Caco-2 (cell line): ENCODE measurements at regions not wholly inside any gene's neighbourhood (a gene's known extent, or its start where the extent isn't known, plus 50 kb on each side); places are given as distances from the start of the nearest gene placed in this dataset.

Source experiments
- BruUV-seq: library from RNA; stranded (reverse); fragments of 400-500 nt; replicated peaks from 2 replicates; lab custom pipeline; 2021; lab: Mats Ljungman, UMichigan
- CTCF ChIA-PET: fragments of 300-600 bp; sonication (Branson Sonifier 250); formaldehyde crosslinking; loops from one replicate; lab custom pipeline; 2022; ENCODE audit warnings: antibody characterized with exemption; lab: Charles Lee
- POLR2A ChIA-PET: fragments of 300-600 bp; sonication (Branson Sonifier 250); formaldehyde crosslinking; loops from one replicate; lab custom pipeline; 2022; ENCODE audit warnings: antibody characterized with exemption; lab: Charles Lee
- DNase-seq, 2 experiments: peaks; one replicate each; pipeline versions ENCODE4 v3.0.0 to v3.0.0-alpha.2; 2020 to 2022
- H3K27me3 ChIP-seq: replicated peaks from 2 replicates; pipeline ENCODE4 v1.6.0; 2011; ENCODE audit warnings: low read length; ENCODE audit not compliant: control insufficient read depth, insufficient read depth
- H3K36me3 ChIP-seq: 2 replicates; pipeline ENCODE4 v1.5.1; 2011; ENCODE audit warnings: low read length; ENCODE audit not compliant: control insufficient read depth, insufficient read depth
- H3K4me1 ChIP-seq: fragments of 250-450 bp; sonication (Bioruptor Pico); 2 replicates; pipeline ENCODE4 v1.5.1; 2020; ENCODE audit warnings: mild to moderate bottlenecking
- H3K4me3 ChIP-seq: 2 replicates; pipeline ENCODE4 v1.5.1; 2011; ENCODE audit warnings: low read depth, mild to moderate bottlenecking, control low read depth, low read length
- H3K9me3 ChIP-seq: fragments of 250-450 bp; sonication (Bioruptor Pico); 2 replicates; pipeline ENCODE4 v1.5.1; 2020; ENCODE audit warnings: mild to moderate bottlenecking, moderate library complexity
- H3K27ac Mint-ChIP-seq: one replicate; pipeline ENCODE4 v1.8.0; 2022; ENCODE audit warnings: mixed read lengths; ENCODE audit not compliant: unreplicated experiment
- H3K27me3 Mint-ChIP-seq: one replicate; pipeline ENCODE4 v1.8.0; 2022; ENCODE audit warnings: mixed read lengths; ENCODE audit not compliant: insufficient read depth, unreplicated experiment
- H3K36me3 Mint-ChIP-seq: one replicate; pipeline ENCODE4 v1.8.0; 2022; ENCODE audit warnings: mild to moderate bottlenecking, mixed read lengths; ENCODE audit not compliant: insufficient read depth, unreplicated experiment
- H3K4me1 Mint-ChIP-seq: one replicate; pipeline ENCODE4 v1.8.0; 2022; ENCODE audit warnings: low read depth, mixed read lengths; ENCODE audit not compliant: unreplicated experiment
- H3K4me3 Mint-ChIP-seq: one replicate; pipeline ENCODE4 v1.8.0; 2022; ENCODE audit warnings: mild to moderate bottlenecking, moderate library complexity, mixed read lengths; ENCODE audit not compliant: unreplicated experiment
- H3K9me3 Mint-ChIP-seq: one replicate; pipeline ENCODE4 v1.8.0; 2022; ENCODE audit warnings: mixed read lengths; ENCODE audit not compliant: unreplicated experiment
- CTCF ChIP-seq, 2 experiments: fragments of 200-600 bp in 1 of 2; IDR thresholded peaks; 1 replicate in 1 of 2; 2 replicates in 1 of 2; pipeline versions ENCODE4 v1.5.1 to v1.8.0; 2011 to 2022; ENCODE audit warnings: antibody characterized with exemption in 1 of 2, control low read depth in 1 of 2, inconsistent platforms in 1 of 2, low read depth in 1 of 2, low read length in 1 of 2, mild to moderate bottlenecking in 1 of 2, moderate library complexity in 1 of 2; ENCODE audit not compliant: insufficient read depth in 1 of 2, severe bottlenecking in 1 of 2, unreplicated experiment in 1 of 2
- intact Hi-C: fragments of 100-400 bp; cut with micrococcal nuclease; formaldehyde crosslinking; loops from one replicate; pipeline ENCODE4 v1.10.0; 2022; ENCODE audit not compliant: unreplicated experiment

GRCh38 chr4:161256172-161256571, 907.6 kb downstream of the FSTL5 start:
- H3K4me1 ChIP-seq, result no peaks in the 10 kb centered on the region
- Mint-ChIP-seq H3K27me3 (no peaks in the 10 kb centered on the region), H3K9me3 (no peaks in the 10 kb centered on the region), H3K4me1 (no peaks in the 10 kb centered on the region), H3K36me3 (no peaks in the 10 kb centered on the region), H3K4me3 (no peak overlapping the region), H3K27ac (no peak overlapping the region)
- H3K9me3 ChIP-seq, result no peaks in the 10 kb centered on the region; the same call in 1 of the 2 replicates
- TF ChIP-seq CTCF (IDR thresholded peaks at IDR 0.05; ENCODE audit: insufficient read depth in 1 of 2, low read depth in 1 of 2, low read length in 1 of 2, severe bottlenecking in 1 of 2, unreplicated experiment in 1 of 2), result no peak
- intact Hi-C loops, result loop anchor here (2.0 to 10.0 kb wide), 3 partner anchors 65 to 909 kb away; partner anchors contain the start of gene FSTL5
- POLR2A ChIA-PET, result no interaction called here
- no peaks in the 10 kb centered on the region for H3K27me3 ChIP-seq
- CTCF ChIA-PET, result no interaction called here
- no peaks in the 10 kb centered on the region for H3K36me3 ChIP-seq
- DNase-seq, result no peak
- no peak overlapping the region for H3K4me3 ChIP-seq
- BruUV-seq, result no TSS peak

DNA sequence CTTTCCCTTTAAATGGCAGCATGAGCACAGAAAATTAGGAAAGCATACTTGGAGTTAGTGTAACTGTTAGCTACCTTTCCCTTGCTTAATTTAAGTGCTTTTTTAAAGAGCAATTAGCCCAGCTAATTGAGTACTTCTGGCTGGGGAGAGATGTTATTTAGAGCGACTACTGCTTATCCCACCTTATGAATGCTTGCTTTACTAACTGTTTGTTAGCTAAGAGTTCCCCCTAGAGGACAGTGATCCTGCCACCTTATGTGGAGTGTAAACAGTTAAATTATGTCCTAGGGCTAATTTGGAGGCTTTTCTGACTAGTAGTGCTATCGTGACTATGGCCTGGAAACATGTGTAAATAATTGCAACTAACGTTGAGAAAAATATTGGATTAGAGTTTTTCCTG, 909.4 kb downstream of the FSTL5 start:
- Histone ChIP-seq H3K36me3 (no peaks in the 10 kb centered on the region), H3K4me1 (no peaks in the 10 kb centered on the region), H3K4me3 (no peak overlapping the region), H3K9me3 (no peaks in the 10 kb centered on the region; the same call in 1 of the 2 replicates), H3K27me3 (no peaks in the 10 kb centered on the region)
- intact Hi-C loops, result loop anchor here (5.0 to 10.0 kb wide), 3 partner anchors 323 to 910 kb away; partner anchors contain the start of gene FSTL5
- TF ChIP-seq CTCF (IDR thresholded peaks at IDR 0.05; ENCODE audit: insufficient read depth in 1 of 2, low read depth in 1 of 2, low read length in 1 of 2, severe bottlenecking in 1 of 2, unreplicated experiment in 1 of 2), result no peak
- no peaks in the 10 kb centered on the region for H3K4me1 Mint-ChIP-seq
- CTCF ChIA-PET, result no interaction called here
- H3K36me3 Mint-ChIP-seq, result no peaks in the 10 kb centered on the region
- no TSS peak for BruUV-seq
- H3K4me3 Mint-ChIP-seq, result no peak overlapping the region
- H3K27me3 Mint-ChIP-seq, result no peaks in the 10 kb centered on the region
- POLR2A ChIA-PET, result no interaction called here
- H3K9me3 Mint-ChIP-seq, result peaks cover 9% of the 10 kb centered on the region
- no peak overlapping the region for H3K27ac Mint-ChIP-seq
- no peak for DNase-seq

DNA sequence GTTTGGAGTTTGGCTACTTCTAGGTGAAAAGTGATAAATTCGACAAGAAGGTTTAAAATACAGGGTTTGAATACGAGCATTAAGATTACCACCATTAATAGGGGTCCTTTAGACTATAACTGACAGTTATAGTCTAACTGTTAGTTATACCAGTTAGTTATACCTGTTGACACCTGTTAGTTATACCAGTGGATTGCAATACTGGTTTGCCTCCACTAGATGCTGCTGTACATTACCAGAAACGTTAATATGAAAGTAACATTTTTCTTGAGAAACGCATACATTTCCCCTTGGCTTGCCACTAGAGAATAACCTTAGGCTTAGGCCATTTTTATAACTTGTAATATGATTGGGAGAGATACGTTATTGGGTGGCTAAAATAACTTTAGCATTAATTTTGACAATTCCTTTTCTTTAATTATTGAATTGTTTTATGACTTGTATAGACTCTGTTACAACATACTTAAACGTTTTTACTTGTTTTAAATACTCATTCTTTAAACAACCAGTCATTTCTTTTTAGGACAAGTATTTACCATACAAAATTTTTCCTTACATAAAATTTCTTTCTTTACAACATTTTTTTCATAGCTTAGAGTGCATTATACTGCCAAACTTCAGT, 911.2 kb downstream of the FSTL5 start:
- Histone ChIP-seq H3K4me3 (no peak overlapping the region), H3K27me3 (no peaks in the 10 kb centered on the region), H3K9me3 (no peaks in the 10 kb centered on the region; the same call in 1 of the 2 replicates), H3K36me3 (no peaks in the 10 kb centered on the region), H3K4me1 (no peaks in the 10 kb centered on the region)
- Mint-ChIP-seq H3K27ac (no peak overlapping the region), H3K4me1 (no peaks in the 10 kb centered on the region), H3K4me3 (no peak overlapping the region), H3K36me3 (no peaks in the 10 kb centered on the region), H3K27me3 (no peaks in the 10 kb centered on the region), H3K9me3 (peaks cover 9% of the 10 kb centered on the region)
- peak; percentile 60 to 68 for TF ChIP-seq CTCF (IDR thresholded peaks at IDR 0.05; ENCODE audit: insufficient read depth in 1 of 2, low read depth in 1 of 2, low read length in 1 of 2, severe bottlenecking in 1 of 2, unreplicated experiment in 1 of 2)
- ChIA-PET CTCF (no interaction called here), POLR2A (no interaction called here)
- BruUV-seq, result no TSS peak
- DNase-seq, result peak in 1 of 2 experiments; percentile 21
- intact Hi-C loops, result loop anchor here (1.0 to 10.0 kb wide), 4 partner anchors 168 to 912 kb away; partner anchors contain the start of gene FSTL5
